ENCODE measurements at regions not wholly inside any gene's neighbourhood (a gene's known extent, or its start where the extent isn't known, plus 50 kb on each side); places are given as distances from the start of the nearest gene placed in this dataset.

GRCh38 chr3:124453189-124453588 is 277.1 kb upstream of the UMPS start:
- DNase-seq: no peak

- DNase-seq: no peak
Observed at GRCh38 chr3:124455891-124456290, 274.4 kb upstream of the UMPS start.

- DNase-seq: no peak
Observed at GRCh38 chr3:124456506-124456905, 273.7 kb upstream of the UMPS start.

GRCh38 chr3:124459678-124460077 is 270.6 kb upstream of the UMPS start:
- DNase-seq: no peak

GRCh38 chr3:124461126-124461525 is 269.1 kb upstream of the UMPS start:
- DNase-seq: no peak

GRCh38 chr3:124461838-124462632 is 268.2 kb upstream of the UMPS start:
- DNase-seq: no peak

- DNase-seq: no peak
Observed at GRCh38 chr3:124463234-124463633, 267.0 kb upstream of the UMPS start.

GRCh38 chr3:124467980-124468902 is 262.0 kb upstream of the UMPS start:
- DNase-seq: peak; percentile 57

GRCh38 chr3:124469555-124469954 is 260.7 kb upstream of the UMPS start:
- no peak for DNase-seq

- DNase-seq: no peak
Observed at GRCh38 chr3:124478830-124479229, 251.4 kb upstream of the UMPS start.

GRCh38 chr3:124483915-124484470 is 246.3 kb upstream of the UMPS start:
- no peak for DNase-seq

- no peak for DNase-seq
Observed at GRCh38 chr3:124486324-124486723, 243.9 kb upstream of the UMPS start.

GRCh38 chr3:124489506-124489905 is 240.7 kb upstream of the UMPS start:
- no peak for DNase-seq

GRCh38 chr3:124491098-124491497 is 239.2 kb upstream of the UMPS start:
- DNase-seq: no peak

GRCh38 chr3:124491875-124492274 is 238.4 kb upstream of the UMPS start:
- no peak for DNase-seq

GRCh38 chr3:124492824-124493223 is 237.4 kb upstream of the UMPS start:
- DNase-seq: peak; percentile 5

GRCh38 chr3:124496061-124496460 is 234.2 kb upstream of the UMPS start:
- no peak for DNase-seq

GRCh38 chr3:124497487-124497886 is 232.8 kb upstream of the UMPS start:
- DNase-seq: no peak

GRCh38 chr3:124498891-124499290 is 231.4 kb upstream of the UMPS start:
- DNase-seq: no peak

GRCh38 chr3:124504332-124505059 is 225.8 kb upstream of the UMPS start:
- no peak for DNase-seq

- no peak for DNase-seq
Observed at GRCh38 chr3:124509884-124510283, 220.4 kb upstream of the UMPS start.

- no peak for DNase-seq
Observed at GRCh38 chr3:124510290-124510689, 220.0 kb upstream of the UMPS start.

Data from NCI-H1694 (cell line).